ENCODE measurements at regions not wholly inside any gene's neighbourhood (a gene's known extent, or its start where the extent isn't known, plus 50 kb on each side); places are given as distances from the start of the nearest gene placed in this dataset.

GRCh38 chr9:82108941-82109340 is 120.4 kb downstream of the SPATA31D1 start:
- H3K9me3 Mint-ChIP-seq: no peaks in the 10 kb centered on the region
- no peak overlapping the region for H3K4me3 Mint-ChIP-seq
- no peaks in the 10 kb centered on the region for H3K27me3 Mint-ChIP-seq (ENCODE audit: low read depth)
- H3K36me3 Mint-ChIP-seq (ENCODE audit: low read depth): no peaks in the 10 kb centered on the region
- peak overlapping the region in 1 of 3 experiments; percentile 66 for H3K27ac Mint-ChIP-seq
- TF ChIP-seq, protein P1, sequence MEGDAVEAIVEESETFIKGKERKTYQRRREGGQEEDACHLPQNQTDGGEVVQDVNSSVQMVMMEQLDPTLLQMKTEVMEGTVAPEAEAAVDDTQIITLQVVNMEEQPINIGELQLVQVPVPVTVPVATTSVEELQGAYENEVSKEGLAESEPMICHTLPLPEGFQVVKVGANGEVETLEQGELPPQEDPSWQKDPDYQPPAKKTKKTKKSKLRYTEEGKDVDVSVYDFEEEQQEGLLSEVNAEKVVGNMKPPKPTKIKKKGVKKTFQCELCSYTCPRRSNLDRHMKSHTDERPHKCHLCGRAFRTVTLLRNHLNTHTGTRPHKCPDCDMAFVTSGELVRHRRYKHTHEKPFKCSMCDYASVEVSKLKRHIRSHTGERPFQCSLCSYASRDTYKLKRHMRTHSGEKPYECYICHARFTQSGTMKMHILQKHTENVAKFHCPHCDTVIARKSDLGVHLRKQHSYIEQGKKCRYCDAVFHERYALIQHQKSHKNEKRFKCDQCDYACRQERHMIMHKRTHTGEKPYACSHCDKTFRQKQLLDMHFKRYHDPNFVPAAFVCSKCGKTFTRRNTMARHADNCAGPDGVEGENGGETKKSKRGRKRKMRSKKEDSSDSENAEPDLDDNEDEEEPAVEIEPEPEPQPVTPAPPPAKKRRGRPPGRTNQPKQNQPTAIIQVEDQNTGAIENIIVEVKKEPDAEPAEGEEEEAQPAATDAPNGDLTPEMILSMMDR (IDR thresholded peaks at IDR 0.05; ENCODE audit: unreplicated experiment in 3 of 3): no peak
- H3K4me1 Mint-ChIP-seq: peaks cover 35% of the 10 kb centered on the region

DNA sequence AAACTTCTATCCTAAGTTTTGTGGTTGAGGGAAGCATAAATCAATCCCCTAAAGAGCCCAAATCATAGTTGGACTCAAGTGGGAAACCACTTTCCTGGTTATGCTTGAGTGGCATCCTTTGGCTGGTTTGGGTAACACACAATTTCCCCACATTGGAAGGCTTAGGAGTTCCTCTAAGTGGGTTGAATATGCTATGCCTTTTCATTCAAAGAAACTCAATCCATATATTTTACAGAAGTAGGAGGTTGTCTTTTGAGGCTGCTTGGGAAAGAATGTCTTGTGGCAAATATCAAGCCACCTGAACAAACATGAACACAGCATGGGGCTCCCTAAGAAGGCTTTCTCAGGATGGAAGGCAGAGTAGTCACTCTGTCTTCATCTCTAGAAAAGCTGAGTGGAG is 121.1 kb downstream of the SPATA31D1 start:
- Mint-ChIP-seq H3K36me3 (ENCODE audit: low read depth) (no peaks in the 10 kb centered on the region), H3K9me3 (no peaks in the 10 kb centered on the region), H3K4me1 (peaks cover 35% of the 10 kb centered on the region), H3K4me3 (no peak overlapping the region), H3K27me3 (ENCODE audit: low read depth) (no peaks in the 10 kb centered on the region), H3K27ac (no peak overlapping the region)
- TF ChIP-seq, protein P1 (IDR thresholded peaks at IDR 0.05; ENCODE audit: unreplicated experiment in 3 of 3): no peak

- Mint-ChIP-seq H3K9me3 (no peaks in the 10 kb centered on the region), H3K4me3 (no peak overlapping the region), H3K36me3 (ENCODE audit: low read depth) (no peaks in the 10 kb centered on the region), H3K27ac (no peak overlapping the region), H3K27me3 (ENCODE audit: low read depth) (no peaks in the 10 kb centered on the region), H3K4me1 (peaks cover 41% of the 10 kb centered on the region)
- TF ChIP-seq, protein P1 (IDR thresholded peaks at IDR 0.05; ENCODE audit: unreplicated experiment in 3 of 3): no peak
Measured at GRCh38 chr9:82110881-82111280, 122.3 kb downstream of the SPATA31D1 start.

DNA sequence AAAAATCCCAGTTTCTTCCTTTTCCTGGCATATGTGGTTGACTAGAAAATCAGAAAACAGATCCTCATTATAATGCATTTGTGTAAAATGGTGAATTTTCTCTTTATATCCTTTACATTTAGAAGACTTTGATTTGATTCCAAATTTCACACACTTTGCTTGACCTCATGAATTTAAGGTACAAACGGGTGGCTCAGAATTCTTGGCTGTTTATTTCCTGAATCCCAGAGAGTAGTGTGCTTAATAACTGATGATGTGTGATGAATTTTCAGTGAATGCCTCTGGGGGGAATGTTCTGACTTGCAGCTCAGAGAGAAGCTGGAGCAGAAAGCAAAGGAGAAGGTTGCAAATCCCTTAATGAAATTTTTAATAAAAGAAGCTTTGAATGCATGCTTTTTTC is 126.8 kb downstream of the SPATA31D1 start:
- TF ChIP-seq, protein P1 (IDR thresholded peaks at IDR 0.05; ENCODE audit: unreplicated experiment in 3 of 3): no peak
- Mint-ChIP-seq H3K4me1 (peaks cover 51% of the 10 kb centered on the region), H3K9me3 (no peaks in the 10 kb centered on the region), H3K4me3 (no peak overlapping the region), H3K27ac (peak overlapping the region in 2 of 3 experiments; percentile 27 to 28), H3K27me3 (ENCODE audit: low read depth) (no peaks in the 10 kb centered on the region), H3K36me3 (ENCODE audit: low read depth) (no peaks in the 10 kb centered on the region)

DNA sequence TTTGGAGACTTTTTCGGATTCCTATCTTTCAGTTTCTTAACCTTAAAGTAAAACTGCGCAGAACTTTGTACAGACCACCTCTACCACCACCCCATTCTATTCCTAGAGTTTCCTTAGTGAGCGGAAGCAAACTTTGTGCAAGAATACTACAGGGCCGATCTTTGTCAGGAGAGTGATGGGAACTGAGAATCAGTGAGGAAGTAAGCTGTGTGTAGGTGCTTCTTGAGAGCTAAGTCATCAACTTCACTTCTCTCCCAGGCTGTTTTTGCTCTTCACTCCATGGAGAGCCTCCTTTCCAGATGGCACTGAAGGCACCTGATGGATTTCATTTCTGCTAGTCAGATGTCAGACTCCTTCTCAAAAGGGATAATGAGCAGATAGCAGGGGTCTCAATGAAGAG is 127.3 kb downstream of the SPATA31D1 start:
- Mint-ChIP-seq H3K4me3 (no peak overlapping the region), H3K9me3 (no peaks in the 10 kb centered on the region), H3K36me3 (ENCODE audit: low read depth) (no peaks in the 10 kb centered on the region), H3K4me1 (peaks cover 51% of the 10 kb centered on the region), H3K27me3 (ENCODE audit: low read depth) (no peaks in the 10 kb centered on the region), H3K27ac (peak overlapping the region in 2 of 3 experiments; percentile 27 to 28)
- TF ChIP-seq, protein P1 (IDR thresholded peaks at IDR 0.05; ENCODE audit: unreplicated experiment in 3 of 3): no peak

GRCh38 chr9:82116556-82116955 is 128.0 kb downstream of the SPATA31D1 start:
- Mint-ChIP-seq H3K9me3 (no peaks in the 10 kb centered on the region), H3K4me1 (peaks cover 46% of the 10 kb centered on the region), H3K27ac (peak overlapping the region; percentile 27 to 57 (median 28)), H3K36me3 (ENCODE audit: low read depth) (no peaks in the 10 kb centered on the region), H3K27me3 (ENCODE audit: low read depth) (no peaks in the 10 kb centered on the region), H3K4me3 (peak overlapping the region in 1 of 3 experiments; percentile 14)
- TF ChIP-seq, protein P1 (IDR thresholded peaks at IDR 0.05; ENCODE audit: unreplicated experiment in 3 of 3): no peak

All from nephron (organoid).